ENCODE measurements at regions not wholly inside any gene's neighbourhood (a gene's known extent, or its start where the extent isn't known, plus 50 kb on each side); places are given as distances from the start of the nearest gene placed in this dataset.

DNA sequence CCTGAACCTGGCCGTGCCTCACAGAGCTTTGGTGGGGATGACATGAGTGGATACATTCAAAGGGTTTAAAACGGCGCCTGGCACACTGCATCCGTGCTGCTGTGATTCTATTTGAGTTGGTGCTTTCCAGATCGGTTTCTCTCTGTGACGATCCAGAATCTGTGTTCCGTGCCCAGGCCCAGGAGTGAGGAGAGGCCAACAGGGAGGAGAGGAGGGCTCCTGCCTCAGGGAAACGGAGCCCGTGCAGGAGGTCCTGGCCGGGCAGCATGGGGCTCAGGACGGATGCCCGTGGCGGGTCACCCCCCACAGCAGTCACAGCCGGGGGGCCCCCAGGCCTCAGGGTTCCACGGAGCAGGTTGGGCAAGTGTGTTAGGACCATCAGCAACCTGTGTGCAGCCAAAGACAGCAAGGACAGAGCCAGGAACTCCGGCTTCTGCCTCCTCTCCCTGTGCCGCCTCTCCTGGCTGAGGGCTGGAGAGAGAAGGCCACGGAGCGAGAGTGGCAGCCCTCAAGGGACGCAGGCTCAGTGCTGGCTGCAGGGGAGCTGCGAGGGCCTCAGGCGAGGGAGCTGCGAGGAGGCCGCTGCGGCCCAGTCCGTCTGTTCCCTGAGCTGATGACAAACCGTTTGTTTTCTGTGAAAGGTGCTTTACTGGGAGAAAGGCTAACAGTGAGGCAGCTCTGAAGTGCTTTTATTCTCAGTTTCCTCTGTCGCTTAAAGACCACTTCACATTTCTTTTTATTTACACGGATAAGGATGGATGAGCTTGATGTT, 99.3 kb downstream of the METRNL start:
- DNase-seq (ENCODE audit: low read depth) = no peak

DNA sequence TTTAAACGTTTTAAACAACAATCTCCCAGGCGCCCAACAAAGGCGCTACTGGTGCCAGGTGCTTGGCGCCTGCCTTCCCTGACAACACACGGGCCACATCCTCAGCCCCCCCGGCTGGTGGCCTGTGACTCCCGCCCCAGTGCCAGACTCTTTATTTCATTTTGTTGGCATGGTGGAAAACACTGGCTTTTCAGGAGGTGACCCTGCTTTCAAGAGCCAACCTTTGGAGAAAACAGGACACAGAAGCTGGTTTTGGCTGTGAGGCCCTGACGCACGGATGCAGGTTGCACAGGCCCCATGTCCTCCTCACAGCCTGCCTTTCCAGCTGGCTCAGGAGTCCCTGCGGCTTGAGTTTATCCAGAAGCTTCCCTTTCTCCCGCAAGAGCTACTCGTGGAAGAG, 100.0 kb downstream of the METRNL start:
- no peak for DNase-seq (ENCODE audit: low read depth)

DNA sequence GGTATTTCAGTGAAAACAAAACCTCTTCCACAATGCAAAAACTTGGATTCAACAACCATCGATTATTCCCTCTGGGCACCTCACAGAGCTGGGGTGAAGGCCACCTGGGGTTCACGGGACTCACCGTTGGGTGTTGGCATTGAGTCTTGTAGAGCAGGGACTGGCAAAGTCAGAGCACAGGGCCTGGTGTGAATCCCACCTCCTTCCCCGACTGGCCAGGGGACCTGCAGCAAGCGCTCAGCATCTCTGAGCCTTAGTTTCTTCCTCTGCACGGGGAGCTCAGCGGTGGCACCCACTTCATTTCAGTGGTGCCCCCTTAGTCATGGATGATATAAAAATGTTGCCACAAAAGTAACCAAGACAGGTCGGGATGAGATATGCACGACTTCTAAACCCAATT, 100.4 kb downstream of the METRNL start:
- no peak for DNase-seq (ENCODE audit: low read depth)

DNA sequence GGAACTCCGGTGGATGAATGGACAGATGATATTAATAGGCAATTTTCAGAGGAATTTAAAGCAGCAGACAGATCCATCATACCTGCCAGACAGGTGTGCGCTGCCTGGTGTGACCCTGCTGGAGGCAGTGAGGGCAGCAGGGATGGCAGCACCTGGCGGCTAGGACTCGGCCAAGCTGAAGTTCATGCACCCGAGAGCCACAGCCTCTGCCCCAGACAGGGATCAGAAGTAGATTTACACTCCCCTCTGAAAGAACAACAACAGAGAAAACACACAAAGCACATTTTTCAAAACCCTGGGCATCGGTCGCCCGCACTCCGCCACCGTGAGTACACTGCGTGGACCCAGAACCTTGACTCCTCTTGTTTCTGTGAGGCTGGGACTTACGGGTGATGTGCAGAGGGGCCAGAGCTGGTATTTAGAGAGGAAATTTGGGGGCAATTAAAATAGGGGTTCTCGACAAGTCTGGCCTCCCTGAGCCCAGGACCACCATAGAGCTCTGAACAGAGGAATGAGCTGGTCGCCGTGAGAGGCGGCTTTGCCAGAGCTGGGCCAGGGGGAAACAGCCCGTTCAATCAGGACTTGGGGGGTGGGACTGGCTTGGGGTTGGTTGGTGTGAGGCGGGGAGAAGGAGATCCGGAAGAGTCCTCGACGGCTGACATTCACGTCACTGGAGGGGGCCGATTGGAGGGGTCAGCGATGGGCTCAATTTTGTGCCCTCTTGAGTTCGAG, 101.0 kb downstream of the METRNL start:
- DNase-seq (ENCODE audit: low read depth) = no peak

DNA sequence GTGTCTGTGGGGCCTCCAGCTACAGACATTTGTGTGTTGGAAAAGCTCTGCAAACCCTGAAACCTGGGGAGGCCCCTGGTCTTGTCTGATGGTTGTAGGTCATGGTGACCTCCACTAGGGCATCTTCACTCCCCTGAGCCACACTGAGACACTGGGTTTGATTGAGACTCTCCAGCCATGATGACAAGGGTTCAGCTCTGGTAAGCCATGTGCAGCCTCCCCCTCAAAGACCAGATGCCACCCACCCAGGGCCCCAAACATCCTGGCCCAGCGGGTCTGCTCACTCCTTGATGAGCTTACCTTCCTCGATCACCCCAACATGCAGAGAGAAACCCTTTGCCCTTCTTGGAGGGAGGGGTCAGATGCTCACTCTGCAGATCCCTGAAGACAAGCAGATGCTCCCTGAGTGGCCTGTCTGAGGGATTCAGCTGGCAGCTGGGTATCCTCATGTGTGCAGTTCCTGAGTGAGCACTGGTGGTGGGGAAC, 101.6 kb downstream of the METRNL start:
- DNase-seq (ENCODE audit: low read depth) = no peak

DNA sequence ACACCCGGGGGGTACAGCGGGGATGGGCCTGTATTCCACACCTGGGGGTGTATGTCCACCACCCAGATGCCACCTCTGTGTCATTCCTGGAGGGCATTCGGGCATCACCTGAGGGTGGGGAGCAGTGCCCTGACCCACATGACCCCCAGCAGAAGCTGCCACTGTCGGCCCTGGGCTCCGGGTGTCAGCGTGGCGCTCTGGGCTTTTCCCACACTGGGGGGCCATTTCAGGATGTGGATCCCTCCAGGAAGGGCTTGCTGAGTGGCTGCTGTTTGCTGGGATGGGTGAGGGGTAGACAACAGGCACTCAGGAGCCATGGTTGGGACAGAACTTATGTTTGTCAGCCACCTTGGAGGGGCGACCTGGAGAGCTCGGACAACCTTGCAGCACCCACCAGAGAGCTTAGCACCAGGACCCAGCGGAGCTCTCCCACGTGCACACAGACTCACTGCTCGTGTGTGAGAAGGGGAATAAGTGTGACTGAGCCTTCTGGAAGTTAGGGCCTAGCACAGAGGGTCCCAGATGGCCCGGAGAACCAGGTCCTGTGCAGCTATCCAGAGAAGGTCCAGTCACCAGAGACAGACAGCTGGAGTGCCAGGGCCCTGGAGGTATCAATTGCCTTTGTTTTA, 102.7 kb downstream of the METRNL start:
- no peak for DNase-seq (ENCODE audit: low read depth)

DNA sequence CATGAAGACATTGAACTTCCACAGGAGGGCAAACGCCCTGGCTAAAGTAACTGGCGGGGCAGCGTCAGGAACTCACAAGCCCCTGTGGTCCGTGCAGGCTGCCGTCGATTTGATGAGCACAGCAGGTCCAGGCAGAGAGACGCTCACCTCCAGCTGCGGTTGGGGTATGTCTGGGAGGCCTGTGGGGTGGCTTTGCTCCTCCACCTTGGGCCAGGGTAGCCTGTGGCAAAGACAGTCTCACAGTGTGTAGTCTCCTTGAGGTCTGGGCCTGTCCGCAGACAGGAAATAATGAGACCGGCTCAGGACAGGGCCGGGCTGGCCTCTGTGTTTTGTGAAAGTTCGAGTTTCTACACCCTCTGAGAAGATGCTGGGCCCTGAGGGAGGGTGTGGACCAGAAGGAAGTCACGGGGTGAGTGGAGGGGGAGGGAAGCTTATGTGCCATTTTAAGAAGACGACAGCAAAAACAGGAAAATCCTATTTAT, 103.3 kb downstream of the METRNL start:
- DNase-seq (ENCODE audit: low read depth) = no peak

DNA sequence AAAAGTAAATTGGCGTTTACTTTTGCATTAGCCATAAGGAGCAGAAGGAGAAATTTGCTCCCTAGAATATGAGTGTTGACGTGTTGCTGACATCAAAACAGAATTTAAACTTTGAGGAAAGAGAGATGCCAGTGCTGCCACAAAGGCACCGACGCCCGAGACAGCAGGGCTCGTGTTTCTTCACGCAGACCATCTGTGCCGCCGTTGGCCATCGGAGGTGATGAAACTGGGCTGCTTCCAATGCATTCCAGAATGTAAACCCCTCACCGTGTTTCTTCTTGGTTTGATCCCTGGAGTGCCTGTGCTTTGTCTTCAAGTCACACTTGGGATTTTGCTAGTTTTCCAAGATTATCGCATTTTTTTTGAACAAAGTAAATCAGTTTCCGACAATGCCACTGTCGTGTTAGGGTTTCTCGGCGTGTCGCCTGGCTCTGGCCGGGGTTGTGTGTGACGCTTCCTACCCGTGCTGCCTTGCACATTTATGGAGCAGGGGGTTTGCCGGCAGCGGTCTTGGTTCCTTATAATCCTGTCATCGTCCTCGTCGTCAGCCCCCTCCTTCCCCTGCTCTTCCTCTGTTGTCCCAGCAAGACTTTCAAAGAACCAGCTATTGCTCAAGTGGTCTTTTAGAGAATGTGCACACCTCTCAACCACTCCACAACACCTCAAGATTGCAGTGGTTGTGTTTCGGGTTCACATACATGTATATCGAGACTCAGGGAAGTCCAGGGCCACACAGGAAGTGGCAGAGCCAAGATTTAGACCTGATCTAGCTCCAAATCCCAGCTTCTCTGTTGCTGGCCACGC, 103.9 kb downstream of the METRNL start:
- DNase-seq (ENCODE audit: low read depth) = no peak

DNA sequence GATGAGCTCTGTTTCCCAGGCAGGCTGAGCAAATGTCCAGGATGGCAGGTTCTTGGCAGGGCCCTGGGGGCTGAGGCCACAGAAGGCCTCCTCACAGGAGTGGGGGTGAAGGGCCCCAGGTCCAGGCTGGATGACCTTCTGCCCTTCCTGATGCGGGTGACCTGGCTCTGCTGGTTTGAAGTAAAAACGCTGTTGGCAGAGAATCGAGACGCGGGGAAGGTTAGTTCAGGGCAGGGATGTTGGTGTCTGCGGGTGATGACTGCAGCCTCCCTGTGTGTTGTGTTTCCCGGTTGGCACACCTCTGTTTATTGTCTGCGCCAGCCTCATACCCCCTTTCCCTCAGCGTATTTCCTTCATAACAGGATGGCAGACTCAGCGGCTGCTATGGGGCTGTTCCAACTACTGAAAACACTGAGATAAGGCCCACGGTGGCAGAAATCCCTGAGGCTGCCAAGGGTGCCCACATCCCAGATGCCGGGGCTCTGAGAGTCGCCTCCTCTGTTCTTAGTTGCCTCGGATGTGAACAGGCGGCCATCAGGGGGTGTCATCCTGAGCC, 104.6 kb downstream of the METRNL start:
- DNase-seq (ENCODE audit: low read depth) = no peak

DNA sequence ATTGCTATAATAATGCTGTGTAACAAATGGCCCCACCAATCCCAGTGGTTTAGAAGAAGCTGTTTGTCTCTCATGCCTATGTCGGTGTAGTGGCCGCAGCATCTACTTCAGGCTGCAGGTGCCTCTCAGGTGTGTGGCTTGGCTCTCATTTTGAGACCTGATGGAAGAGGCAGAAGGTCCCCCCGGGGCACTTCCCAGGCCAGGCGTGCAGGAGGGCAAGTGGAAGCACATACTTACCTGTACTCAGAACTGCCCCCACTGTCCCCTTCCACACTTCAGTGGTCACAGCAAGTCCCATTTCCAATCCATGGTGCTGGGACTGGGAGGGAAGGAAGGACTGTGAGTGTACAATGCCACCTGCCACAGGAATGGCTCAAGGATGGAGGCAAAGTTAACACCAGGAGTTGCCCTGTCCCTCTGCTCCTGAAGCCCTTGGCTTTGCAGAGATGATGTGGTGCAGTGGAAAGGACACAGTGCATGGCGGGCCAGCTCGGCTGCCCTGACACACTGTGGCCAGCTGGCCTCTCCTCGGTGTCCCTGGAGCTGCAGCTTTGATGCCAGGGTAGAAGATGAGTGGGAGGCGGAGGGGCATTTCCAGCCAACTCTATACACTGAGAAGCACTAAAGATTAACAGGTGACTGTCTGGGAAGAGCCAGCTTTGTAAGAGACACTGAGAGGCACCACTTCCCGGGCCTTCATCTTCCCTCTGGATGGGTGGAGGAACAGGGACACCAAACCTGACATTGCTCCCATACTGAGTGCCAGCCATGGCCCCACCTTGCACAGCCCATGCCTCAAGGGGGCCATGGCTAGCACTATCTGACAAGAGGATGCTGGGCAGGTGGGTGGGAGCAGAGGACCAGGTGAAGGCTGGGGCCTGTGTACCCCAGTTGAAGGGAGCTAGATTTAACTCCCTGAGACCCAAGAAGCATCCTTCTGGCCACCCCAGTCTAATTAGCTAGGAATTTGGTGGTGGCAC, 105.9 kb downstream of the METRNL start:
- no peak for DNase-seq (ENCODE audit: low read depth)

DNA sequence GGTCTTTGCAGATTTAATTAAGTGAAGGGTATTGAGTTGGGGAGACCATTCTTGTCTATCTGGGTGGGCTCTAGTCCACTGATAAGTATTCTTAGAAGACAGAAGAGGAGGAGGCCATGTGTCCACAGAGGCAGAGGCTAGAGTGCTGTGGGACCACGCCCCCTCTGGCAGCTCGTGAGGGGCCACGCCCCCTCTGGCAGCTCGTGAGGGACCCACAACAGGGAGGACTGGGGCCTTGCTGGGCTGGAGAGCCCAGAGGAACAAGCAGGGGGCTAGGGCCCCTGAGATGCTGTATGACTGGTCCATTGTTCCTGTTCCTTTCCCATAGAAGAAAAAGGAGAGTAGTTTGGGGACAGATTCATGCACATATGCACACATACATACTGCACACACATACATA, 106.8 kb downstream of the METRNL start:
- DNase-seq (ENCODE audit: low read depth) = no peak

DNA sequence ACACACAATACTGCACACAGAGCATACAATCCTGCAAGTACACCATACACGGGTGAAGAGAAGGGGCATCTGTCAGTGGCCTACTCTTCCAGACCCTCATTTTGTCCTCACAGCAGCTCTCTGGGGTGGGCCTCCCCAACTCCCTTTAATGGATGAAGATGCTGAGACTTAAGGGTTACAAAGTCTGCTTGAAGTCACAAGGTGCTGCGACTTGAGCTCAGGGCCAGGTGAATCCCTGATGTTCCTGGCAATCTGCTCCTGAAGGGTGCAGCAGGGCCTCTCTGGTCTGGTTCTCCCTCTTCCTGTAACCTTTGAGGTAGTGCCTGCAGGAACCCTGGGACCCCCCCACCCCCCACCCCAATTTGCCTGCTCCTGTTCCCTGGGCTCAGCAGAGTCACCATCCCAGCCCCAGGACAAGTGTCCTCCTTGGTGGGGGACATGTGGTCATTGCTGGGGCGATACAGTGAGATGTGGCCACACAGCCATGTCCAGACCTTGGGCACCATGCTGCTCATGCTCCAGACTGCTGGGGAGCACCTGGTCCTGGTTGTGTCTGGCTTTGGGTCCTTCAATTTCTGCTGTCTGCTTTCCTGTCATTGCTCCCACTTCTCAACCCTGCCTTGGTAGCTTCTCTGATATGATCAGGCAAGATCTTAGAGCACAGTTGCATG, 107.5 kb downstream of the METRNL start:
- DNase-seq (ENCODE audit: low read depth) = no peak

DNA sequence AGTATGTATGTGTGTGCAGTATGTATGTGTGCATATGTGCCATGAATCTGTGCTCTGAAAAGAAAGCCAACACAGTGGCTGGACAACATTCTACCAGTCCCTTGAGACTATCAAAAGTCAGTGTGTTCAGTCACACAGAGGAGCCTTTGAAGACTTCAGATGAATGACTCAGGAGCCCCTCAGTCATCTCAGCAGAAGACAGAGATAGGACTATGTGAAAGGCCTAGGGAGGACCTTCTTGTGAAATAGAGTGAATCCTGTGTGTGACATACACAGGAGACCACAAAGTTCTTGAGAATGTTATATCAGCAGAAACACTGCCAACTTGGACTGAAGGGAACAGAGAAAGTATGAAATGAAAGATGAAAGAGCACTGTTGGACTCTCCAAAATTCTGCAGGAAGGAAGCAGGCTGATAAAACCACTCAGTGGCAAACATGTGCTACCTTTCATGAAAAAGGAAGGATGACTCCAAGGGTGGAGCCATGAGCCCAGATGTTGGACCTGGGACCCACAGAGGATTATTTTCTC, 108.4 kb downstream of the METRNL start:
- DNase-seq (ENCODE audit: low read depth) = no peak

DNA sequence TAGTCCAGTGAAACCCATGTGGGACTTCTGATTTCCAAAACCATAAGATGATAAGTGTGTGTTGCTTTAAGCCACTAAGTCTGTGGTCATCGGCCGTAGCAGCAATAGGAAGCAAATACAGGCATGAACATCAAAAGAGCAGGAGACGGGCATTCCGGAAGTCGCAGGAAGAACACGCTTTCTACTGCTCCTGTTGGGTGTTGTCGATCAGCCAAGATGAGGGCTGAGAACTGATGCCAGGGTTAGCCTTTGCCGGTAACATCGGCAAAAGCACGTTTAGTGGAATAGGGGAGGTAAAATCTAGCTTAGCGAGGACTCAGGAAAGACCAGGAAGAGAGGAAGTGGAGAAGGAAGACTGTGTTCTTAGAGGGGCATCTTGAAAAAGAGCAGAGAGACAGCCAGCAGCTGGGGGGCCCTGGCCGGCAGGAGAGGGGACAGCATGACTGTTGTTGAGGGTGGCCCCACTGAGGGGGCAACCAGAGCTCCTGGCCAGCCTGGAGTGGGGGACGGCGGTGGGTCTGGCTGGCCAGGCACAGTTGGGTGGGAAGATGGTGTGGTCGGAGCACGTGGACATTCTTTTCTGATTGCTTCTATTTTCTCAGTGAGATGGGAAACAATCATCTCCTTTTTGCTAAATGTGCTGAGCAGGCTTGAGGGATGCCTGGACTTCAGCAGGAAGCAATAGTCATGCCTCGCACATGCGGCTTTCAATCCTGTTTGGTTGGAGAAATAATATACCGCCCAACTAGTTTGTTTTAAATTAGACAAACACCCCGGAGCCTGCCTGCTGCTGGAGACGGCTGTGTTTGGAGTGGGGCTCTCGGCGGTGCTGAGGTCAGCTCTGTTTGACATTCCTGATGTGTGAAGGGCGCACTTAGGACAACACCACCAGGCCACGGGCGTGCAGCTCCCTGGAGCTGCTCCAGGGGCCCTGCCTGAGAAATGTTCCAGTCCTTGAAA, 109.9 kb downstream of the METRNL start:
- no peak for DNase-seq (ENCODE audit: low read depth)

DNA sequence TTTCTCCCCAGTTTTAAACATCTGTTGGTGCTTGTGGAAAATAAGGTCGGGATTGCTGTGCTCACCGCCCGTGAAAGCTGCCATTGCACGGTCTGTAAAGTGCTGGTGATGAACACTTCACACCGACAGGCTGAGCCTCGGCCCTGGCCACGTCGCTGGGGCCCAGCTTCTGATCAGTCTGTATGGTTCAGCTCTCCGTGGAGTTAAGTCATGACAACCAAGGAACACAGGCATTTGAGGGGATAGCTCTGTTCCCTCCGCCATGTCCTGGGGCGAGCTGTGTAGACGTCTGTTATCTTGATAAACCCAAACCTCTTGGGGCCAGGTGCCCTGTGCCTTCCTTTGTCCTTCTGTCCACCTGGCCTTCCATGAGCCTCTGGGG, 110.6 kb downstream of the METRNL start:
- no peak for DNase-seq (ENCODE audit: low read depth)

DNA sequence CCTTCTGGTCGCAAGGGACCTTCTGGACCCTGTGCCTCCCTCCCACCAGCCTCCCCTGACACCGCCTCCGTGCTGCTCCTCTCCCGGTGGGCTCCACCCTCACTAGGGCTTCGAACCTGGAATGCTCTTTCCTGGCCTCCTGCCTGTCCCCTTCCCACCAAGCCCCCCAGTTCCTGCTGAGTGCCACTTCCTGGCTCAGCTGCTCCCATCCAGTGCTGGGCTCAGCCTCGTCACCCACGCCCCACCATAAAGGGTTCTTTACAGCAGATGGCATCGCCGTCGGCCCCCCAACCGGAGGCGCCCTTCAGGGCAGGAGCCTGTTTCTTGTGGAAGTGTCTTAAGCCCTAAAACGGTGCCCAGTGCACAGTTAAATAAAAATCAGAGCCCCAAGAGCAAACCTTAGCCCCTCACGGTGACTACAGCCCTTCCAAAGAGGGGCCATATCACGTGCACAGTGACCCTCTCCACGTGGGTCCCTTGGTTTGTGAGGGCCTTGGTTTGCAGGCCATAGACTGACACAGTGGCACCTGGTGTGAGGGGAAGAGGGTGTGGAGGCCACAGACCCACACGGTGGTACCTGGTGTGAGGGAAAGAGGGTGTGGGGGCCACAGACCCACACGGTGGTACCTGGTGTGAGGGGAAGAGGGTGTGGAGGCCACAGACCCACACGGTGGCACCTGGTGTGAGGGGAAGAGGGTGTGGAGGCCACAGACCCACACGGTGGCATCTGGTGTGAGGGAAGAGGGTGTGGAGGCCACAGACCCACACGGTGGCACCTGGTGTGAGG, 111.4 kb downstream of the METRNL start:
- DNase-seq (ENCODE audit: low read depth) = no peak

DNA sequence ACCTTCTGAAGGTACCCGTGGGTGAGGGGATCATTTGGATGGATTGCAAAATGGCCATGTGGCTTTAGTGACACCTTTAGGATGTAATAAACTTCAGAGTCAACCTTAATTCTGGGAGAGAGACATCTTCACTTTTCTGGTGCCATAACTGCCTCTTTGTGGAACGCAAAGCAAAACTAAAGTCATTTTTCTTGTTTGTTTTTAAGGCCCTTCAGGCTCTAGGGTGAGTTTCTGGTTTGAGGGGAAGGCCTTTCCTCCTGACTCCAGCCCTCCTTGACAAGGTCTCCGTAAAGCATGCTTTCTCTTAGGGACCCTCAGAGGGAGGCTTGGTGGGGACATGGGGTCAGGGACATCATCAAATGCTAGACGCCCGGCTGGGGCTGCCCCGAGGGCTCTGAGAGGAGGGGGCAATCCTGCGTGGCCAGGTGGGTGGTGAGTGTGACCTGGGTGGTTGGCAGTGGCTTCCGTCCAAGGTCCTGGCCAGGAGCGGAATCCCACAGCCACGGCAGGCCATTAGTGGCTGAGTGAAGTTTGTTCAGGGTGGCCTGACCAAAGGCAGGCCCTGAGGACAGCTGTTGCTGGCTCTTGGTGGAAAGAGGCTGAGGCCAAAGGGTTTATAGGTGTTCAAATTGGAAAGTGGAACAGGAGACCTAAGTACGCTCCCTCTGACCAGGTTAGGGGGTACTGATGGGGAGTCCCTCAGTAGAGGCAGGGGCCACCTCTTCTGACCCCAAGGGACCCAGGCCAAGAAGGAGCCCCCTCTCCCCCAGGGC, 112.2 kb downstream of the METRNL start:
- no peak for DNase-seq (ENCODE audit: low read depth)

Data from activated T-helper 9 cell treated with anti-CD3 and anti-CD28 coated beads, Interleukin-2, amount 50 U/mL, for 16 hours (primary cell).